CD4-positive, alpha-beta T cell (primary cell): ENCODE measurements at regions not wholly inside any gene's neighbourhood (a gene's known extent, or its start where the extent isn't known, plus 50 kb on each side); places are given as distances from the start of the nearest gene placed in this dataset.

Experiments used
- ATAC-seq: fragments of 200-7000 bp; cut with Tn5 transposase; one replicate; pipeline ENCODE4 v1.10.0; 2022; ENCODE audit warnings: mild to moderate bottlenecking; ENCODE audit not compliant: poor library complexity
- CTCF ChIA-PET: fragments of 350-600 bp; sonication (Branson Sonifier 250); formaldehyde crosslinking; loops from one replicate; lab custom pipeline; 2021; ENCODE audit warnings: antibody characterized with exemption, inconsistent platforms; lab: Charles Lee
- POLR2A ChIA-PET: fragments of 350-600 bp; sonication (Branson Sonifier 250); formaldehyde crosslinking; loops from one replicate; lab custom pipeline; 2021; ENCODE audit warnings: antibody characterized with exemption, inconsistent platforms; lab: Charles Lee
- DNase-seq, 14 experiments: peaks; one replicate each; pipeline ENCODE4 v3.0.0-alpha.2; 2013 to 2020; ENCODE audit warnings: mixed read lengths in 2 of 14
- H3K27ac ChIP-seq, 2 donors: one replicate each; pipeline versions ENCODE4 v1.5.1 to v1.7.0; 2013; ENCODE audit warnings: low read length in 2 of 2, low read depth in 1 of 2, mild to moderate bottlenecking in 1 of 2
- H3K27me3 ChIP-seq, 2 experiments: 1 replicate in 1 of 2; 2 replicates in 1 of 2; pipeline versions ENCODE4 v1.6.1 to v1.7.0; 2013; ENCODE audit warnings: low read length in 2 of 2, control low read depth in 1 of 2, mild to moderate bottlenecking in 1 of 2, moderate library complexity in 1 of 2; ENCODE audit not compliant: insufficient read depth in 2 of 2, control insufficient read depth in 1 of 2
- H3K36me3 ChIP-seq: one replicate; pipeline ENCODE4 v1.6.1; 2013; ENCODE audit warnings: low read length, control low read depth; ENCODE audit not compliant: insufficient read depth
- H3K4me1 ChIP-seq: one replicate; pipeline ENCODE4 v1.6.1; 2013; ENCODE audit warnings: low read length, control low read depth; ENCODE audit not compliant: insufficient read depth
- H3K4me3 ChIP-seq: one replicate; pipeline ENCODE4 v1.5.1; 2013; ENCODE audit warnings: mild to moderate bottlenecking, low read length, moderate library complexity
- H3K9me3 ChIP-seq, 2 experiments: 1 replicate in 1 of 2; 2 replicates in 1 of 2; pipeline versions ENCODE4 v1.6.1 to v1.7.0; 2013; ENCODE audit warnings: low read length in 2 of 2, mild to moderate bottlenecking in 2 of 2, control low read depth in 1 of 2, moderate library complexity in 1 of 2; ENCODE audit not compliant: control insufficient read depth in 1 of 2, insufficient read depth in 1 of 2
- H3K27ac Mint-ChIP-seq: one replicate; pipeline ENCODE4 v1.8.0; 2020; ENCODE audit warnings: mixed read lengths
- H3K27me3 Mint-ChIP-seq: one replicate; pipeline ENCODE4 v1.8.0; 2021; ENCODE audit warnings: mixed read lengths
- H3K36me3 Mint-ChIP-seq: one replicate; pipeline ENCODE4 v1.8.0; 2021; ENCODE audit warnings: low read depth, mixed read lengths
- H3K4me1 Mint-ChIP-seq: one replicate; pipeline ENCODE4 v1.8.0; 2021; ENCODE audit warnings: low read depth, mixed read lengths
- H3K4me3 Mint-ChIP-seq: one replicate; pipeline ENCODE4 v1.8.0; 2020; ENCODE audit warnings: mild to moderate bottlenecking, mixed read lengths
- H3K9me3 Mint-ChIP-seq: one replicate; pipeline ENCODE4 v1.8.0; 2020; ENCODE audit warnings: mixed read lengths
- intact Hi-C, 2 experiments: fragments of 100-400 bp; cut with DNase I in 1 of 2; cut with micrococcal nuclease in 1 of 2; formaldehyde crosslinking; loops; one replicate each; pipeline versions ENCODE4 v1.15.1 to v1.9.0; 2023 to 2025; cut with DNase I, micrococcal nuclease
- TF ChIP-seq, protein P1 (sequence below): fragments of 200-600 bp; IDR thresholded peaks from one replicate; pipeline ENCODE4 v1.8.0; 2022; ENCODE audit warnings: antibody characterized with exemption, mild to moderate bottlenecking

DNA sequence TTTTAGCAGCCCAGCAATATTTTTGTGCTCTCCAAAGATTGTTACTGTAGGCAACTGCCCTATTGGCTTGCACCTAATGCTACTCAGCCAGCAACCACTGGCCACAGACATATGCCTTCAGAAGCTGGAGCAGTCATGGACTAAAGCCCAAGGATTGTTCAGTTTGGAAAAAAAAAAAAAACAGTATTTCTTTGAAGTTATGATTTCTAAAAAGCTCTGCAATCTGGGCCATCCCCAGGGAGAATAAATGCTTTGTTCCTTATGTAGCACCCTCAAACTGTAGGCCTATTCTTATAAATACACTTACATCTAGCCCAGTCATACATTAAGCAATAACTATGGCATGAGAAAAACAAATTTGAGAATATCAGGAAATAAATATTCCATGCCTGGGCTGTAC lies 2190.5 kb upstream of the RAG2 start:
- no peaks in the 10 kb centered on the region for H3K36me3 Mint-ChIP-seq
- no peak overlapping the region for H3K27ac ChIP-seq

DNA sequence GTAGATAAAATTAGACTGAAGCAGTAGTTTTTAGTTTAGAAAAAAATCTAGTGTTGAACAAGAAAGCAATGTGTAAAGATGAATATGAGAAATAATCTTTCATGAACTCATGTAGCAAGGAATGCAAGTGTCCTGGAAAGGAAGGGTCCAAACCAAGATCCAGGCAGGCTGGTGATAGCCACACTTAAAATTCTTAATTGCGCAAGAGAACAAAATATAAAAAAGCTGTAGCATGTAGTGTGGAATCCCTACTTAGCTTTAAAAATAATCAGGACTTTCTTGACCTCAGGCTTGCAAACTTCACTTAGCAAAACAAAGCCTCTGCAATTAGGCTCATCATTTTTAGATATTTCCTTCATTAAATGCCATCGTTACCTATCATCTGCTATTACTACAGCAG lies 2186.1 kb upstream of the RAG2 start:
- peaks cover 0 to 4% of the 10 kb centered on the region in 2 experiments for H3K9me3 ChIP-seq
- H3K27me3 ChIP-seq: no peaks in the 10 kb centered on the region
- POLR2A ChIA-PET: no interaction called here

More for the DNA sequence above, 2190.5 kb upstream of the RAG2 start:
- H3K27me3 ChIP-seq: no peaks in the 10 kb centered on the region
- ATAC-seq (no peak), DNase-seq (no peak)
- no peaks in the 10 kb centered on the region for H3K4me1 Mint-ChIP-seq
- CTCF ChIA-PET: no interaction called here
- H3K9me3 Mint-ChIP-seq: no peaks in the 10 kb centered on the region
- no peak overlapping the region for H3K4me3 ChIP-seq
- intact Hi-C loops: no loop called here
- no peaks in the 10 kb centered on the region for H3K4me1 ChIP-seq
- no peaks in the 10 kb centered on the region for H3K36me3 ChIP-seq
- no peak overlapping the region for H3K27ac Mint-ChIP-seq
- TF ChIP-seq, protein P1, sequence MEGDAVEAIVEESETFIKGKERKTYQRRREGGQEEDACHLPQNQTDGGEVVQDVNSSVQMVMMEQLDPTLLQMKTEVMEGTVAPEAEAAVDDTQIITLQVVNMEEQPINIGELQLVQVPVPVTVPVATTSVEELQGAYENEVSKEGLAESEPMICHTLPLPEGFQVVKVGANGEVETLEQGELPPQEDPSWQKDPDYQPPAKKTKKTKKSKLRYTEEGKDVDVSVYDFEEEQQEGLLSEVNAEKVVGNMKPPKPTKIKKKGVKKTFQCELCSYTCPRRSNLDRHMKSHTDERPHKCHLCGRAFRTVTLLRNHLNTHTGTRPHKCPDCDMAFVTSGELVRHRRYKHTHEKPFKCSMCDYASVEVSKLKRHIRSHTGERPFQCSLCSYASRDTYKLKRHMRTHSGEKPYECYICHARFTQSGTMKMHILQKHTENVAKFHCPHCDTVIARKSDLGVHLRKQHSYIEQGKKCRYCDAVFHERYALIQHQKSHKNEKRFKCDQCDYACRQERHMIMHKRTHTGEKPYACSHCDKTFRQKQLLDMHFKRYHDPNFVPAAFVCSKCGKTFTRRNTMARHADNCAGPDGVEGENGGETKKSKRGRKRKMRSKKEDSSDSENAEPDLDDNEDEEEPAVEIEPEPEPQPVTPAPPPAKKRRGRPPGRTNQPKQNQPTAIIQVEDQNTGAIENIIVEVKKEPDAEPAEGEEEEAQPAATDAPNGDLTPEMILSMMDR: no peak
- POLR2A ChIA-PET: no interaction called here
- no peaks in the 10 kb centered on the region for H3K27me3 Mint-ChIP-seq
- H3K4me3 Mint-ChIP-seq: no peak overlapping the region
- H3K9me3 ChIP-seq: no peaks in the 10 kb centered on the region

GRCh38 chr11:38766796-38767195 lies 2168.8 kb upstream of the RAG2 start:
- TF ChIP-seq, protein P1: no peak
- H3K4me3 Mint-ChIP-seq: no peak overlapping the region
- H3K27ac Mint-ChIP-seq: no peak overlapping the region
- peaks cover 14% of the 10 kb centered on the region for H3K9me3 Mint-ChIP-seq
- no peak for ATAC-seq
- ChIA-PET POLR2A (no interaction called here), CTCF (no interaction called here)
- no peaks in the 10 kb centered on the region for H3K36me3 Mint-ChIP-seq
- no peaks in the 10 kb centered on the region for H3K4me1 ChIP-seq
- H3K4me3 ChIP-seq: no peak overlapping the region
- no peak overlapping the region for H3K27ac ChIP-seq
- no peaks in the 10 kb centered on the region for H3K36me3 ChIP-seq
- H3K27me3 ChIP-seq: no peaks in the 10 kb centered on the region
- H3K27me3 Mint-ChIP-seq: no peaks in the 10 kb centered on the region
- no peaks in the 10 kb centered on the region for H3K4me1 Mint-ChIP-seq
- peaks cover 0 to 14% of the 10 kb centered on the region in 2 experiments for H3K9me3 ChIP-seq
- intact Hi-C loops: no loop called here
- no peak for DNase-seq

More for the DNA sequence above, 2186.1 kb upstream of the RAG2 start:
- Mint-ChIP-seq H3K27ac (no peak overlapping the region), H3K36me3 (no peaks in the 10 kb centered on the region), H3K27me3 (no peaks in the 10 kb centered on the region), H3K9me3 (peaks cover 9% of the 10 kb centered on the region), H3K4me3 (no peak overlapping the region), H3K4me1 (no peaks in the 10 kb centered on the region)
- intact Hi-C loops: no loop called here
- TF ChIP-seq, protein P1: no peak
- Histone ChIP-seq H3K27ac (no peak overlapping the region), H3K4me3 (no peak overlapping the region), H3K4me1 (no peaks in the 10 kb centered on the region), H3K36me3 (no peaks in the 10 kb centered on the region)
- ATAC-seq (no peak), DNase-seq (no peak)
- CTCF ChIA-PET: no interaction called here
